ENCODE measurements at regions not wholly inside any gene's neighbourhood (a gene's known extent, or its start where the extent isn't known, plus 50 kb on each side); places are given as distances from the start of the nearest gene placed in this dataset.

DNA sequence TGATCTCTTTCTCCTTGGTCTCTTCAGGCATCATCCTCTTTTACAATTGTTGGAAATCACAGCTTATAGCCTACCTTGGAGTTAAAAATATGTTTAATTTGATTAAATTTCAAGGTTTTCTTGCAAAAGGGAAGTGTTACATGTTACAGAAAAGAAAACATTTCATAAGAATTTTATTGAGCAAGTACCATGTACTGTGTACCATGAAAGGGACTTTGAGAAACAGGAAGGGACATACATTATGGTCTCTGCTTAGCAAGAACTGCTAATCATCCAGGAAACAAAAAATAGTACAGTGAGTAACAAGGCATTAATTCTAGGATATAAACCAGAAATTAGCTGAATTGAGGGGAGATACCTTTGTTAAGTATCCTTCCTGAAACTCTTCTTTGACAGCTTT is 145.3 kb upstream of the SPACA1 start:
- DNase-seq (ENCODE audit: extremely low spot score), result no peak
- ChIA-PET CTCF (interaction anchor here (1.5 kb wide), 1 partner anchor 13 kb away, joined by 6 read pairs; no protein-coding TSS in a partner anchor), POLR2A (no interaction called here)
- TF ChIP-seq, protein P1, sequence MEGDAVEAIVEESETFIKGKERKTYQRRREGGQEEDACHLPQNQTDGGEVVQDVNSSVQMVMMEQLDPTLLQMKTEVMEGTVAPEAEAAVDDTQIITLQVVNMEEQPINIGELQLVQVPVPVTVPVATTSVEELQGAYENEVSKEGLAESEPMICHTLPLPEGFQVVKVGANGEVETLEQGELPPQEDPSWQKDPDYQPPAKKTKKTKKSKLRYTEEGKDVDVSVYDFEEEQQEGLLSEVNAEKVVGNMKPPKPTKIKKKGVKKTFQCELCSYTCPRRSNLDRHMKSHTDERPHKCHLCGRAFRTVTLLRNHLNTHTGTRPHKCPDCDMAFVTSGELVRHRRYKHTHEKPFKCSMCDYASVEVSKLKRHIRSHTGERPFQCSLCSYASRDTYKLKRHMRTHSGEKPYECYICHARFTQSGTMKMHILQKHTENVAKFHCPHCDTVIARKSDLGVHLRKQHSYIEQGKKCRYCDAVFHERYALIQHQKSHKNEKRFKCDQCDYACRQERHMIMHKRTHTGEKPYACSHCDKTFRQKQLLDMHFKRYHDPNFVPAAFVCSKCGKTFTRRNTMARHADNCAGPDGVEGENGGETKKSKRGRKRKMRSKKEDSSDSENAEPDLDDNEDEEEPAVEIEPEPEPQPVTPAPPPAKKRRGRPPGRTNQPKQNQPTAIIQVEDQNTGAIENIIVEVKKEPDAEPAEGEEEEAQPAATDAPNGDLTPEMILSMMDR (IDR thresholded peaks at IDR 0.05; ENCODE audit: control extremely low read depth, extremely low read depth, low read depth, missing control alignments), result no peak

DNA sequence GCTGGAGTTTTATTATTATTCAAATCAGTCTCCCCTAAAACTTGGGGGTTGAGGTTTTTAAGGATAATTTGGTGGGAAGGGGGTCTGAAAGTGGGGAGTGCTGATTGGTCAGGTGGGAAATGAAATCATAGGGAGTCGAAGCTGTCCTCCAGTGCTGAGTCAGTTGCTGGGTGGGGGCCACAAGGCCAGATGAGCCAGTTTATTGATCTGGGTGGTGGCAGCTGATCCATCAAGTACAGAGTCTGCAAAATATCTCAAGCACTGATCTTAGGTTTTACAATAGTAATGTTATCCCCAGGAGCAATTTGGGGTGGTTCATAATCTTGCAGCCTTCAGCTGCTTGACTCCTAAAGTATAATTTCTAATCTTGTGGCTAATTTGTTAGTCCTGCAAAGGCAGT is 146.0 kb upstream of the SPACA1 start:
- CTCF ChIA-PET, result interaction anchor here (0.7 to 1.5 kb wide), 5 partner anchors 12 to 42 kb away, joined by 3 to 6 read pairs (median 4); no protein-coding TSS in a partner anchor
- no peak for DNase-seq (ENCODE audit: extremely low spot score)
- POLR2A ChIA-PET, result no interaction called here
- TF ChIP-seq, protein P1 (IDR thresholded peaks at IDR 0.05; ENCODE audit: control extremely low read depth, extremely low read depth, low read depth, missing control alignments), result no peak

DNA sequence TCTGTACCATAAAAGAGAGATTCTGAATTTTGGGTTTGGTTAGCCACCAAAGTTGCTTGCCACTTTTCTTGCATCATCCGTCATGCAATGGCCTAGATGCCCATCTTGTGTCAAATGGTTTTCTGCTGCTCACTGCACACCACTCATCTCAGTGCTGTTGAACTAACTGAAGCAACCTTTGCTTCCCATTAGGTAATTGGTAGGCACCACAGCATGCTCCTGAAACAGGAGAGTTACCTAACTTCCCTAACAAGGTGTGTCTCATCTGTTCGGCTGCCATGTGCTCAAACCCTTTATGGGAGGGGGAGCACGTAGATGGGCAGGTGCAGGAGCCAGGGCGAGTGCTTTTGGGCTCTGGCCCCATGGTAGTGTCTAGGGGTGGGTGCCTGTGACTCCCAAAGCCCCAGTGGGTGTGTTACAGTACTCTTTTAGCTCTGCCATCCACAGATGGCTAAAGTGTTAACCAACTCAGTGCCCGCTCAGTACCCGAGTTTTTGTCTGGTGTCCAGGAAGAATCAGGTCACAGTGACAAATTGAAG is 147.4 kb upstream of the SPACA1 start:
- TF ChIP-seq, protein P1 (IDR thresholded peaks at IDR 0.05; ENCODE audit: control extremely low read depth, extremely low read depth, low read depth, missing control alignments), result no peak
- CTCF ChIA-PET, result interaction anchor here (0.9 kb wide), 1 partner anchor 10 kb away, joined by 3 read pairs; no protein-coding TSS in a partner anchor
- DNase-seq (ENCODE audit: extremely low spot score), result no peak
- POLR2A ChIA-PET, result no interaction called here

DNA sequence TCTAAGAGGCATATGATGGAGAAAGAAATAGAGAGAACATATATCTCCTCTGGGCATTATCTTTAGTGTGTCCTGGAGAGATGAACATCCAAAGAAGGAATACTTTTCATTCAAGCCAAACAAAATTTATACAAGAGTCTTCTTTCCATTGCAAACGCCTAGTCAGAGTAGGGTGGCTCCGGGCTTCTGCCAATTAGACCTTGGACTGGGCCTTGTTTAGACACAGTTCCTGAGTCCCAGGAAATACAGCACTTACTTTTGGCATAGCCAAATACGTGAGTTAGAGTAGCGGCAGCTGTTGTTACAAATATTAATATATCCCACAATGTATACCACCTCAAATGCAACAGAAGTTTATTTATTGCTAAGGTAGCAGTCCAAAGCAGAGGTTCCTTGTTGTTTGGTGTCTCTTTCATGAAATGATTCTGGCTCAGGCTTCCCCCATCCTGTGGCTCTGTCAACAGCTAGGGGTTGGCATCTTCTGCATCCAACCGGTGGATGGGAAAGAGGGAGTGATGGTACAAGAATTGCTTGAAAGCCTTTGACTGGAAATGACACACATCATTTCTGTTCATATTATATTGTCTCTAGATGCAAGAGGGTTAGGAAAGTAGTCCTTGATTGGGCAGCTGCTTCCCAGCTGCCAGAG is 148.0 kb upstream of the SPACA1 start:
- POLR2A ChIA-PET, result no interaction called here
- TF ChIP-seq, protein P1 (IDR thresholded peaks at IDR 0.05; ENCODE audit: control extremely low read depth, extremely low read depth, low read depth, missing control alignments), result no peak
- CTCF ChIA-PET, result no interaction called here

DNA sequence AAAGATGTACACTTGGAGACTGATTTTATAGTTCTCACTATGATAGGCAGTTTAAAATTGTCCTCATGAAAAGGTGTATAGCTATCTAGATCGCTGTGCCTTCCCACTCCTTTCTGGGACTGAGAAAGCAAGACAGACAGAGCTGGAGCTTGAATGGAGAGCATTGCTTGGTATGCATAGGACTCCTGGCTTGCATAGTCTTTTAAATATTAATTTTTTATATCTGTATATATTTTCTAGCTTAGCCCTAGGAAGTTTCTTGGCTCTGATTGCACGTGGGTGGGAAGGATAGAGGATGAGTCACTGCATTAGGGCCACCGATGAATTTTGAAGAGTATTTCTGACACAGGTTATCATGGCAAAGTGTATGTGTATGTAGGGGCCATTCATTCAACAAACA is 150.0 kb upstream of the SPACA1 start:
- TF ChIP-seq, protein P1 (IDR thresholded peaks at IDR 0.05; ENCODE audit: control extremely low read depth, extremely low read depth, low read depth, missing control alignments), result no peak
- DNase-seq (ENCODE audit: extremely low spot score), result no peak
- CTCF ChIA-PET, result interaction anchor here (1.1 to 1.7 kb wide), 5 partner anchors 9 to 48 kb away, joined by 3 to 6 read pairs (median 4); no protein-coding TSS in a partner anchor
- POLR2A ChIA-PET, result no interaction called here

More for the DNA sequence above, 148.0 kb upstream of the SPACA1 start:
- DNase-seq (ENCODE audit: extremely low spot score), result no peak

DNA sequence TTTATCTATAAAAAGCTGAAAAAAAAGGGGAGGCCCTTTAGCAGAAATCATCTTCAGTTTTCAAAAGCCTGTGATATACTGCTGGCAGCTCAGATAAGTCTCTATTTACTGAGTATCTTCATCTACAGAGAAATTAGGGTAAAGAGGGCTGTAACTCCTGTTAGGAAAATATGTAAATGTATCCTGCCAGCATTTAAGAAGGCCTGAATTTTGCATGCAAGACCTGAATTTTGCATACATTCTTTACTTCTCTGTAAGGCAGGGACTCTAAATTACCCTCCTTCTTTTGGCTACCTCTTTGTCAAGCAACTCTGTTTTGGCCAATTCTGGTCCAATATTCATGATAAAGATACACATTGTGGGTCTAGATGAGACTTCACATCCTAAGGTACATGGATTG is 150.6 kb upstream of the SPACA1 start:
- TF ChIP-seq, protein P1 (IDR thresholded peaks at IDR 0.05; ENCODE audit: control extremely low read depth, extremely low read depth, low read depth, missing control alignments), result no peak
- POLR2A ChIA-PET, result no interaction called here
- no peak for DNase-seq (ENCODE audit: extremely low spot score)
- CTCF ChIA-PET, result interaction anchor here (1.1 to 1.7 kb wide), 5 partner anchors 8 to 47 kb away, joined by 3 to 4 read pairs (median 3); no protein-coding TSS in a partner anchor

All from GM10248 (cell line).